ENCODE measurements at regions not wholly inside any gene's neighbourhood (a gene's known extent, or its start where the extent isn't known, plus 50 kb on each side); places are given as distances from the start of the nearest gene placed in this dataset.

GRCh38 chrX:120740072-120740471, 110.2 kb upstream of the C1GALT1C1 start:
- no peaks in the 10 kb centered on the region for H3K9me3 Mint-ChIP-seq (ENCODE audit: unreplicated experiment)
- no peak overlapping the region for H3K4me3 Mint-ChIP-seq (ENCODE audit: unreplicated experiment)
- no peaks in the 10 kb centered on the region for H3K36me3 Mint-ChIP-seq (ENCODE audit: low read depth, unreplicated experiment)
- no peak for DNase-seq (ENCODE audit: low spot score)
- TF ChIP-seq CTCF (IDR thresholded peaks at IDR 0.05; ENCODE audit: unreplicated experiment), result no peak
- no peak overlapping the region for H3K27ac Mint-ChIP-seq (ENCODE audit: unreplicated experiment)
- no peaks in the 10 kb centered on the region for H3K4me1 Mint-ChIP-seq (ENCODE audit: unreplicated experiment)
- no peaks in the 10 kb centered on the region for H3K27me3 Mint-ChIP-seq (ENCODE audit: unreplicated experiment)

- Mint-ChIP-seq H3K4me3 (ENCODE audit: unreplicated experiment) (no peak overlapping the region), H3K36me3 (ENCODE audit: low read depth, unreplicated experiment) (no peaks in the 10 kb centered on the region), H3K27me3 (ENCODE audit: unreplicated experiment) (no peaks in the 10 kb centered on the region), H3K9me3 (ENCODE audit: unreplicated experiment) (no peaks in the 10 kb centered on the region), H3K4me1 (ENCODE audit: unreplicated experiment) (no peaks in the 10 kb centered on the region), H3K27ac (ENCODE audit: unreplicated experiment) (no peak overlapping the region)
- no peak for DNase-seq (ENCODE audit: low spot score)
- TF ChIP-seq CTCF (IDR thresholded peaks at IDR 0.05; ENCODE audit: unreplicated experiment), result no peak
Observed at GRCh38 chrX:120739300-120739699, 109.4 kb upstream of the C1GALT1C1 start.

GRCh38 chrX:120736989-120737388, 107.1 kb upstream of the C1GALT1C1 start:
- H3K4me1 Mint-ChIP-seq (ENCODE audit: unreplicated experiment), result no peaks in the 10 kb centered on the region
- H3K36me3 Mint-ChIP-seq (ENCODE audit: low read depth, unreplicated experiment), result no peaks in the 10 kb centered on the region
- H3K9me3 Mint-ChIP-seq (ENCODE audit: unreplicated experiment), result no peaks in the 10 kb centered on the region
- H3K4me3 Mint-ChIP-seq (ENCODE audit: unreplicated experiment), result no peak overlapping the region
- H3K27ac Mint-ChIP-seq (ENCODE audit: unreplicated experiment), result no peak overlapping the region
- no peaks in the 10 kb centered on the region for H3K27me3 Mint-ChIP-seq (ENCODE audit: unreplicated experiment)
- no peak for DNase-seq (ENCODE audit: low spot score)
- no peak for TF ChIP-seq CTCF (IDR thresholded peaks at IDR 0.05; ENCODE audit: unreplicated experiment)

- Mint-ChIP-seq H3K27ac (ENCODE audit: unreplicated experiment) (no peak overlapping the region), H3K4me1 (ENCODE audit: unreplicated experiment) (no peaks in the 10 kb centered on the region), H3K27me3 (ENCODE audit: unreplicated experiment) (no peaks in the 10 kb centered on the region), H3K36me3 (ENCODE audit: low read depth, unreplicated experiment) (no peaks in the 10 kb centered on the region), H3K9me3 (ENCODE audit: unreplicated experiment) (no peaks in the 10 kb centered on the region), H3K4me3 (ENCODE audit: unreplicated experiment) (no peak overlapping the region)
- no peak for DNase-seq (ENCODE audit: low spot score)
- TF ChIP-seq CTCF (IDR thresholded peaks at IDR 0.05; ENCODE audit: unreplicated experiment), result no peak
Observed at GRCh38 chrX:120735966-120736365, 106.1 kb upstream of the C1GALT1C1 start.

GRCh38 chrX:120732879-120733278, 103.0 kb upstream of the C1GALT1C1 start:
- H3K36me3 Mint-ChIP-seq (ENCODE audit: low read depth, unreplicated experiment), result no peaks in the 10 kb centered on the region
- no peaks in the 10 kb centered on the region for H3K27me3 Mint-ChIP-seq (ENCODE audit: unreplicated experiment)
- no peak overlapping the region for H3K27ac Mint-ChIP-seq (ENCODE audit: unreplicated experiment)
- no peak for DNase-seq (ENCODE audit: low spot score)
- TF ChIP-seq CTCF (IDR thresholded peaks at IDR 0.05; ENCODE audit: unreplicated experiment), result no peak
- no peaks in the 10 kb centered on the region for H3K9me3 Mint-ChIP-seq (ENCODE audit: unreplicated experiment)
- H3K4me3 Mint-ChIP-seq (ENCODE audit: unreplicated experiment), result no peak overlapping the region
- no peaks in the 10 kb centered on the region for H3K4me1 Mint-ChIP-seq (ENCODE audit: unreplicated experiment)
